GM23338 (cell line): ENCODE measurements at regions not wholly inside any gene's neighbourhood (a gene's known extent, or its start where the extent isn't known, plus 50 kb on each side); places are given as distances from the start of the nearest gene placed in this dataset.
"Not testable (repeated sequence)": the region's sequence is repeated elsewhere in the genome, so short reads cannot be mapped to it uniquely, and the experiment has no call there.

Experiments
- ATAC-seq: fragments of 200-7000 bp; cut with Tn5 transposase; 3 replicates; pipeline ENCODE4 v1.9.1; 2020
- DNase-seq: peaks from one replicate; pipeline ENCODE4 v3.0.0-alpha.2; 2015; ENCODE audit warnings: low spot score
- H2AFZ ChIP-seq: fragments of 200-600 bp; sonication (generic); 2 replicates; pipeline ENCODE4 v1.8.0; 2016; ENCODE audit warnings: antibody characterized with exemption, mild to moderate bottlenecking, moderate library complexity
- H3F3A ChIP-seq: fragments of 200-600 bp; sonication (generic); replicated peaks from 2 replicates; pipeline ENCODE4 v1.8.0; 2017; ENCODE audit warnings: antibody characterized with exemption, mixed run types, low read depth
- H3K27ac ChIP-seq: fragments of 200-600 bp; sonication (generic); 2 replicates; pipeline ENCODE4 v1.6.1; 2016; ENCODE audit warnings: low read depth
- H3K27me3 ChIP-seq: fragments of 200-600 bp; sonication (generic); 2 replicates; pipeline ENCODE4 v1.8.0; 2016; ENCODE audit warnings: mild to moderate bottlenecking, mixed run types, moderate library complexity; ENCODE audit not compliant: insufficient read depth
- H3K36me3 ChIP-seq: fragments of 200-600 bp; sonication (generic); 2 replicates; pipeline ENCODE4 v1.8.0; 2016; ENCODE audit warnings: mild to moderate bottlenecking; ENCODE audit not compliant: insufficient read depth
- H3K4me1 ChIP-seq: fragments of 200-600 bp; sonication (generic); 2 replicates; pipeline ENCODE4 v1.8.0; 2016; ENCODE audit warnings: mild to moderate bottlenecking, moderate library complexity; ENCODE audit not compliant: insufficient read depth
- H3K4me2 ChIP-seq: fragments of 200-600 bp; sonication (generic); 2 replicates; pipeline ENCODE4 v1.7.1; 2017; ENCODE audit warnings: mixed run types
- H3K4me3 ChIP-seq: fragments of 200-600 bp; sonication (generic); 2 replicates; pipeline ENCODE4 v1.6.1; 2016; ENCODE audit warnings: mixed run types
- H3K79me2 ChIP-seq: fragments of 200-600 bp; sonication (generic); replicated peaks from 2 replicates; pipeline ENCODE4 v1.8.0; 2017; ENCODE audit warnings: mild to moderate bottlenecking; ENCODE audit not compliant: insufficient read depth
- H3K9me2 ChIP-seq: fragments of 200-600 bp; sonication (generic); 2 replicates; pipeline ENCODE4 v1.8.0; 2017; ENCODE audit not compliant: insufficient read depth
- H4K20me1 ChIP-seq: fragments of 200-600 bp; sonication (generic); replicated peaks from 2 replicates; pipeline ENCODE4 v1.8.0; 2017; ENCODE audit warnings: mild to moderate bottlenecking; ENCODE audit not compliant: insufficient read depth
- H3K27ac Mint-ChIP-seq: 2 replicates; pipeline ENCODE4 v1.8.0; 2020; ENCODE audit warnings: inconsistent platforms, mild to moderate bottlenecking, moderate library complexity, mixed read lengths
- H3K27me3 Mint-ChIP-seq: 3 replicates; pipeline ENCODE4 v1.8.0; 2022; ENCODE audit warnings: low read depth, mild to moderate bottlenecking, moderate library complexity, mixed read lengths, inconsistent platforms; ENCODE audit not compliant: insufficient read depth, poor library complexity
- H3K36me3 Mint-ChIP-seq: 3 replicates; pipeline ENCODE4 v1.8.0; 2021; ENCODE audit warnings: low read depth, mild to moderate bottlenecking, inconsistent platforms, moderate library complexity, mixed read lengths
- H3K4me1 Mint-ChIP-seq: 3 replicates; pipeline ENCODE4 v1.8.0; 2020; ENCODE audit warnings: mild to moderate bottlenecking, inconsistent platforms, mixed read lengths
- H3K4me3 Mint-ChIP-seq: 3 replicates; pipeline ENCODE4 v1.8.0; 2021; ENCODE audit warnings: moderate library complexity, mild to moderate bottlenecking, inconsistent platforms, mixed read lengths
- H3K9me3 Mint-ChIP-seq: 3 replicates; pipeline ENCODE4 v1.8.0; 2020; ENCODE audit warnings: moderate library complexity, mild to moderate bottlenecking, inconsistent platforms, mixed read lengths
- CREB1 ChIP-seq: fragments of 250-450 bp; sonication (Bioruptor Pico); IDR thresholded peaks from 2 replicates; pipeline ENCODE4 v1.5.0; 2020; ENCODE audit warnings: low read depth, mild to moderate bottlenecking, moderate library complexity
- EZH2 ChIP-seq: fragments of 200-600 bp; sonication (generic); IDR thresholded peaks from one replicate; pipeline ENCODE4 v1.8.0; 2017; ENCODE audit warnings: antibody characterized with exemption, mild to moderate bottlenecking, low read depth; ENCODE audit not compliant: unreplicated experiment
- EZH2phosphoT487 ChIP-seq: fragments of 200-600 bp; sonication (generic); IDR thresholded peaks from one replicate; pipeline ENCODE4 v1.8.1; 2018; ENCODE audit warnings: antibody characterized with exemption; ENCODE audit not compliant: unreplicated experiment
- NANOG ChIP-seq: IDR thresholded peaks from 2 replicates; pipeline ENCODE4 v1.6.1; 2016; ENCODE audit warnings: antibody characterized with exemption, borderline replicate concordance
- TF ChIP-seq, protein P1 (sequence below), 2 experiments: fragments of 200-600 bp in 1 of 2; sonication (generic) in 1 of 2; conservative IDR thresholded peaks; 2 replicates each; pipeline versions ENCODE4 v1.5.1 to v1.6.1; 2016 to 2017; ENCODE audit warnings: antibody characterized with exemption in 2 of 2, low read depth in 2 of 2, mild to moderate bottlenecking in 2 of 2, moderate library complexity in 1 of 2
- TF ChIP-seq, protein P2 (sequence below): IDR thresholded peaks from one replicate; pipeline ENCODE4 v1.6.1; 2018; ENCODE audit warnings: antibody characterized with exemption; ENCODE audit not compliant: unreplicated experiment

DNA sequence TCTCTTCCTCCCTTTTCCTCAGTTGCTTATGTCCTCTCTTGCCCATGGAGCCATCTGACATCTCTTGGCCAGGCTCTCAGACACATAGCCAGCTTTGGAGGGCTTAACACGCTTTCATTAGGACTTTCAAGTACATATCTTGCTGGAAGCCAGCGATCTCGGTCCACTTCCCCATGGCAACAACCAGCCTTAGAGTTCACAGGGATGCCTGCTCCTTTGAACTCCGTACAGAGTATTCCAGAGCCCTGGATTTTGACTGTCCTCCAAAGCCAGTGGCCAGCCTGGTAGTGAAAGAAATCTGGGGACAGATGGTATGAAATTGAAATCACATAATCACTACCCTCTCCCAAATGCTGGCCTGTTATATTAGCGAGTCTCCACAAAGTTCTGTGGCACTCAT is 370.5 kb upstream of the NPVF start (continued):
- TF ChIP-seq, protein P1, sequence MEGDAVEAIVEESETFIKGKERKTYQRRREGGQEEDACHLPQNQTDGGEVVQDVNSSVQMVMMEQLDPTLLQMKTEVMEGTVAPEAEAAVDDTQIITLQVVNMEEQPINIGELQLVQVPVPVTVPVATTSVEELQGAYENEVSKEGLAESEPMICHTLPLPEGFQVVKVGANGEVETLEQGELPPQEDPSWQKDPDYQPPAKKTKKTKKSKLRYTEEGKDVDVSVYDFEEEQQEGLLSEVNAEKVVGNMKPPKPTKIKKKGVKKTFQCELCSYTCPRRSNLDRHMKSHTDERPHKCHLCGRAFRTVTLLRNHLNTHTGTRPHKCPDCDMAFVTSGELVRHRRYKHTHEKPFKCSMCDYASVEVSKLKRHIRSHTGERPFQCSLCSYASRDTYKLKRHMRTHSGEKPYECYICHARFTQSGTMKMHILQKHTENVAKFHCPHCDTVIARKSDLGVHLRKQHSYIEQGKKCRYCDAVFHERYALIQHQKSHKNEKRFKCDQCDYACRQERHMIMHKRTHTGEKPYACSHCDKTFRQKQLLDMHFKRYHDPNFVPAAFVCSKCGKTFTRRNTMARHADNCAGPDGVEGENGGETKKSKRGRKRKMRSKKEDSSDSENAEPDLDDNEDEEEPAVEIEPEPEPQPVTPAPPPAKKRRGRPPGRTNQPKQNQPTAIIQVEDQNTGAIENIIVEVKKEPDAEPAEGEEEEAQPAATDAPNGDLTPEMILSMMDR (conservative IDR thresholded peaks at IDR 0.05; ENCODE audit: low read depth in 2 of 2) = no peak
- TF ChIP-seq CREB1 (CRISPR knock-in tag) = no peak
- TF ChIP-seq, protein P2, sequence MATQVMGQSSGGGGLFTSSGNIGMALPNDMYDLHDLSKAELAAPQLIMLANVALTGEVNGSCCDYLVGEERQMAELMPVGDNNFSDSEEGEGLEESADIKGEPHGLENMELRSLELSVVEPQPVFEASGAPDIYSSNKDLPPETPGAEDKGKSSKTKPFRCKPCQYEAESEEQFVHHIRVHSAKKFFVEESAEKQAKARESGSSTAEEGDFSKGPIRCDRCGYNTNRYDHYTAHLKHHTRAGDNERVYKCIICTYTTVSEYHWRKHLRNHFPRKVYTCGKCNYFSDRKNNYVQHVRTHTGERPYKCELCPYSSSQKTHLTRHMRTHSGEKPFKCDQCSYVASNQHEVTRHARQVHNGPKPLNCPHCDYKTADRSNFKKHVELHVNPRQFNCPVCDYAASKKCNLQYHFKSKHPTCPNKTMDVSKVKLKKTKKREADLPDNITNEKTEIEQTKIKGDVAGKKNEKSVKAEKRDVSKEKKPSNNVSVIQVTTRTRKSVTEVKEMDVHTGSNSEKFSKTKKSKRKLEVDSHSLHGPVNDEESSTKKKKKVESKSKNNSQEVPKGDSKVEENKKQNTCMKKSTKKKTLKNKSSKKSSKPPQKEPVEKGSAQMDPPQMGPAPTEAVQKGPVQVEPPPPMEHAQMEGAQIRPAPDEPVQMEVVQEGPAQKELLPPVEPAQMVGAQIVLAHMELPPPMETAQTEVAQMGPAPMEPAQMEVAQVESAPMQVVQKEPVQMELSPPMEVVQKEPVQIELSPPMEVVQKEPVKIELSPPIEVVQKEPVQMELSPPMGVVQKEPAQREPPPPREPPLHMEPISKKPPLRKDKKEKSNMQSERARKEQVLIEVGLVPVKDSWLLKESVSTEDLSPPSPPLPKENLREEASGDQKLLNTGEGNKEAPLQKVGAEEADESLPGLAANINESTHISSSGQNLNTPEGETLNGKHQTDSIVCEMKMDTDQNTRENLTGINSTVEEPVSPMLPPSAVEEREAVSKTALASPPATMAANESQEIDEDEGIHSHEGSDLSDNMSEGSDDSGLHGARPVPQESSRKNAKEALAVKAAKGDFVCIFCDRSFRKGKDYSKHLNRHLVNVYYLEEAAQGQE = no peak
- TF ChIP-seq EZH2phosphoT487 = no peak

DNA sequence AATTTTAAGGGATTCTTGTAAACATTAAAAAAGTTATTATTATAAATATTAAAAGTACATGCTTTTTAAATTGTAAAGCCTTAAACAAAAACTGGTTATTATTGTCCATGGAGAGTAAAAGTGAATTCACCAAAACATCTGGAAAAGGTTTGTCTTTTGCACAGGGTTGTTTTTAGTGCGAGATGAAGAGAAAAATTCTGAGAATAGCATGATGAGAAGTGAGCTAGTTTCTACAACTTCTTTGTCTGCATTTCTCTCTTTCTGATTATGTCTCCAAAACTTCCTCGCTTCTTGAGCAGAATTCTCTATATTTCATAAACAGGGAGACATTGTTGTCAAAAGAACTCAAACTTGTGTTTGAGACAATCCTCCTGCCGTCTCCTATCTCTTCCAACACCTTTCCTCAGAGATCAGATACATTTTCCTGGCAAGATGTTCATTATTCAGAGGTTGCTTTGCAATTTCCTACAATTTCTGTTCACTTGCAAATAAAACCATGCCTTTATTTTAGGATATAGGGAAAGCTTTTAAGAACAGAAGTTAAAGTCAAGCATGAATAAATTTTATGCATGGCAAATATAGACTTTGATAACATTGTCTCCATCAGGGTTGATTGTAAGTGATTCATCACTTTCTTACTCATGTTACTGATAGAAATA is 372.1 kb upstream of the NPVF start:
- DNase-seq = no peak
- no peaks in the 10 kb centered on the region for H3K27me3 ChIP-seq
- Mint-ChIP-seq H3K9me3 (peaks cover 6% of the 10 kb centered on the region; the same call in 1 of the 3 replicates), H3K27me3 (no peaks in the 10 kb centered on the region), H3K4me3 (no peak overlapping the region), H3K27ac (no peak overlapping the region), H3K36me3 (peaks cover 5% of the 10 kb centered on the region; the same call in 2 of the 3 replicates), H3K4me1 (no peaks in the 10 kb centered on the region)
- no peak overlapping the region for H2AFZ ChIP-seq
- peaks cover 9% of the 10 kb centered on the region; the same call in 1 of the 2 replicates for H3K4me1 ChIP-seq
- no peaks in the 10 kb centered on the region for H3K36me3 ChIP-seq
- no peaks in the 10 kb centered on the region for H3K79me2 ChIP-seq
- TF ChIP-seq EZH2 (no peak), NANOG (no peak)
- no peaks in the 10 kb centered on the region for H4K20me1 ChIP-seq
- H3K4me3 ChIP-seq = no peak overlapping the region
- H3K27ac ChIP-seq = no peak overlapping the region
- H3K9me2 ChIP-seq = no peaks in the 10 kb centered on the region
- ATAC-seq = no peak
- no peak overlapping the region for H3K4me2 ChIP-seq
- H3F3A ChIP-seq = no peaks in the 10 kb centered on the region

DNA sequence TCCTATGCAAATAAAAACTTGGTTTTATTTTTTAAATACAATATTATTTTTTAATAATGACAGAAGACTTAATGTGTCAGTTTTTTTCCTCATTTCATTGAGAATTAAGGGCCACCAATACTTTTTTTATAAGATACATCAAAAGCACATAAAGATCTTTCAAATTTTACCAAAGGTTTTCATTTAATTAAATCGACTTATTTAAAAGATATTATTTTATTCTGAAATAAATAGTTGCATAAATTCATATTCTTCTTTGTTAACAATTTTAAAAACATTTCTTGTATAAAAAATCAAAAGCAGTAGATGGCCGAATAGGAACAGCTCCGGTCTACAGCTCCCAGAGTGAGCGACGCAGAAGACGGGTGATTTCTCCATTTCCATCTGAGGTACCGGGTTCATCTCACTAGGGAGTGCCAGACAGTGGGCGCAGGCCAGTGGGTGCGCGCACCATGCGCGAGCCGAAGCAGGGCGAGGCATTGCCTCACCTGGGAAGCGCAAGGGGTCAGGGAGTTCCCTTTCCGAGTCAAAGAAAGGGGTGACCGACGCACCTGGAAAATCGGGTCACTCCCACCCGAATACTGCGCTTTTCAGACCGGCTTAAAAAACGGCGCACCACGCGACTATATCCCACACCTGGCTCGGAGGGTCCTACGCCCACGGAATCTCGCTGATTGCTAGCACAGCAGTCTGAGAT is 374.6 kb upstream of the NPVF start:
- H3K9me3 Mint-ChIP-seq, H3K27ac ChIP-seq: not testable (repeated sequence)

DNA sequence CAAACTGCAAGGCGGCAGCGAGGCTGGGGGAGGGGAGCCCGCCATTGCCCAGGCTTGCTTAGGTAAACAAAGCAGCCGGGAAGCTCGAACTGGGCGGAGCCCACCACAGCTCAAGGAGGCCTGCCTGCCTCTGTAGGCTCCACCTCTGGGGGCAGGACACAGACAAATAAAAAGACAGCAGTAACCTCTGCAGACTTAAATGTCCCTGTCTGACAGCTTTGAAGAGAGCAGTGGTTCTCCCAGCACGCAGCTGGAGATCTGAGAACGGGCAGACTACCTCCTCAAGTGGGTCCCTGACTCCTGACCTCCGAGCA is 375.1 kb upstream of the NPVF start:
- H4K20me1 ChIP-seq, H3K4me1 Mint-ChIP-seq, ATAC-seq, H3K27me3 ChIP-seq, H3K27ac ChIP-seq, H3K27ac Mint-ChIP-seq, DNase-seq, H3F3A ChIP-seq, H3K9me2 ChIP-seq, H3K9me3 Mint-ChIP-seq, H3K4me1 ChIP-seq, H3K36me3 Mint-ChIP-seq, H3K27me3 Mint-ChIP-seq, H3K79me2 ChIP-seq, H3K36me3 ChIP-seq: not testable (repeated sequence)
- Histone ChIP-seq H3K4me3 (peak overlapping the region; percentile 60), H2AFZ (peak overlapping the region; percentile 74; the same call in 1 of the 2 replicates), H3K4me2 (peak overlapping the region; percentile 73; the same call in 1 of the 2 replicates)
- H3K4me3 Mint-ChIP-seq = peak overlapping the region; percentile 75

More for the DNA sequence above, 374.6 kb upstream of the NPVF start:
- H3K9me2 ChIP-seq, H3K27me3 Mint-ChIP-seq, H3K36me3 Mint-ChIP-seq, H3K79me2 ChIP-seq, H3K27me3 ChIP-seq, H2AFZ ChIP-seq, H3F3A ChIP-seq, H3K36me3 ChIP-seq, H4K20me1 ChIP-seq, H3K4me1 ChIP-seq, H3K4me1 Mint-ChIP-seq, DNase-seq, ATAC-seq: not testable (repeated sequence)
- peak overlapping the region; percentile 75 for H3K4me3 Mint-ChIP-seq
- H3K4me2 ChIP-seq = peak overlapping the region; percentile 73
- peak overlapping the region; percentile 60 for H3K4me3 ChIP-seq
- peak overlapping the region; percentile 67; the same call in 1 of the 2 replicates for H3K27ac Mint-ChIP-seq
